NCI-H460 (cell line): ENCODE measurements at regions not wholly inside any gene's neighbourhood (a gene's known extent, or its start where the extent isn't known, plus 50 kb on each side); places are given as distances from the start of the nearest gene placed in this dataset.
"Not testable (repeated sequence)": the region's sequence is repeated elsewhere in the genome, so short reads cannot be mapped to it uniquely, and the experiment has no call there.

ENCODE experiments used
- DNase-seq: peaks from one replicate; pipeline ENCODE4 v3.0.0-alpha.2; 2016; ENCODE audit warnings: low read depth; ENCODE audit errors: extremely low read depth

DNA sequence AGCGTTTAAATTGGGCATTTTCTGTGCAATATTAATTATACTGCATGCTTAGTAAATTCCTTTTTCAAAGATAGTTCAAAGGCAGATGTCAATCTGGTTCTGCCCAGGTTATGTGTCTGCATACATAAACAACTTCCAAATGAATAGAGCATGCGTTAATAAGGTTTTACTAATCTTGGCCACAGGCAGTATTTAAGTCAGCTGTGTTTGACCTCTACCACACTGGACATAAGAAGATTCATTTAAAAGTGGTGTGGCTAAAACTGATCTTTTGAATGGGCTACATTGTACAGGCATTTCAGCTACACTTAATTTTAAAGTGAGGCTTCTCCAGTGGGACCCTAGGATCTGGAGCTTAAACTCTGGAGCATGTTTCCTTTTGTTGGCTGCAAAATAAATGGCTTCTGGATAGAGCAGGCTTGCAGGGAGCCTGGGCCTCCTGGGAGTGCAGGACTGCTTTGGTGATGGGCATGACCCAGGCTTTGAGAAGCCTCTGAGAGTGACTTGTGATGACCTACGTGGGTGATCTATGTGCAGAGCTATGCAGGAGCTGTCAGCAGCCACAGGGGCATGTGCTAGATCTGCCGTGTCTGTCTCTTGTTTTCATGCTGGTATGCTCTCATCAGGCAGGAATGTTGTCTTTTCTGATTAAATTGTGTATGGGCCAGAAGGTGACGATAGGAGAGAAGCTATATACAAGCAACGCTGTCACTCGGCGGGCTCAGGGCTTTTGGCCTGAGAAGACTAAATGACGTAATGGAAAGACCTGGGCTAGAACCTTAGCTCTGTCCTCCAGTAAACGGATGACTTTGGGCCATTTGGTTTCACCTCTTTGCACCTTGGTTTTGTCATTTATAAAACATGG is 331.2 kb downstream of the QKI start:
- DNase-seq, result no peak

DNA sequence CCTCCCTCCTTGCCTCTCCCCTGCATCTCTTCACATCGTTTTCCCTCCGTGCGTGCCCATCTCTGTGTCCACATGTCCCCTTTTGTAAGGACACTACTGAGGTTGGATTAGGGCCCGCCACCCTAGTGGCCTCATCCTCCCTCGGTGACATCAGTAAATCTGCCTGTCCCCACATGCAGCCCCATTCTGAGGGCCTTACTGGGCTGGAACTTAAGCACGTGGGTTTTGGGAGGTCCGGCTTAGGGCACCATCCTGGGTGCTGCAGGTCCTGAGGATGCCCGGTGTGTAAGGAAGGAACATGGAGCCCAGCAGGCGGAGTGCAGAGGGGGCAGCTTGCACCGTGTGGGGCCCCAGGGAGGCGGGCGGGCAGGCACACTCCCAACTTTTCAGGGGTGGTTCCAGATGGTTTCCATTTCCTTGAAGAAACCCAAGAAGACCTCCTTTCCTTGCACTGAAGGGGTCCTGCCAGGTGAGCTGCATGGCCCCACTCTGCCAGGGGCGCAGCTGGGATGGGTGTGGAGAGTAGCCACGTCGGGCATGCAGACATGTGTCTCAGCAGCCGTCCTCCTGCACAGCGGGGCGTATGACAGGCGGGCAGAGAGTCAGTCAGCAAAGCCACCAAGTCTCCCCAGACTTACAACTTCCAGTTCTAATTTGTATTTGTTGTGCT is 329.9 kb downstream of the QKI start:
- no peak for DNase-seq

DNA sequence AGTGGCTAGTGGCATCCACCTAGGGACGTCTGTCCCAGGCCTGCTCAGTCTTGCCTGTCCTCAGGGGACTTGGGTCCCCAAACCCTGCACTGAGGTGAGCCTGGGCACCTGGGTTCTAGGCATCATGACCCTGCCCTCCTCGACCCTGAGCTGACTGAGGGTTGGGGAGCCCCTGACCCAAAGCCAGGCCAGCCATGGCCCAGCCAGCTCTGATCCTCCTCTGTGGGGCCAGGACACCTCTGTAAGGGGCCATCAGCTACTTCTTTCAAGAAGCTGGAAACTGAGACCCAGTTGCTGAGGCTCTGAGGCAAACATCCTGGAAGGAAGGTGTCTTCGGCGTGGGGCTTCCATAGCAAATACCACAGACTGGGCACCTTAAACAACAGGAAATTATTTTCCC is 329.3 kb downstream of the QKI start:
- no peak for DNase-seq

DNA sequence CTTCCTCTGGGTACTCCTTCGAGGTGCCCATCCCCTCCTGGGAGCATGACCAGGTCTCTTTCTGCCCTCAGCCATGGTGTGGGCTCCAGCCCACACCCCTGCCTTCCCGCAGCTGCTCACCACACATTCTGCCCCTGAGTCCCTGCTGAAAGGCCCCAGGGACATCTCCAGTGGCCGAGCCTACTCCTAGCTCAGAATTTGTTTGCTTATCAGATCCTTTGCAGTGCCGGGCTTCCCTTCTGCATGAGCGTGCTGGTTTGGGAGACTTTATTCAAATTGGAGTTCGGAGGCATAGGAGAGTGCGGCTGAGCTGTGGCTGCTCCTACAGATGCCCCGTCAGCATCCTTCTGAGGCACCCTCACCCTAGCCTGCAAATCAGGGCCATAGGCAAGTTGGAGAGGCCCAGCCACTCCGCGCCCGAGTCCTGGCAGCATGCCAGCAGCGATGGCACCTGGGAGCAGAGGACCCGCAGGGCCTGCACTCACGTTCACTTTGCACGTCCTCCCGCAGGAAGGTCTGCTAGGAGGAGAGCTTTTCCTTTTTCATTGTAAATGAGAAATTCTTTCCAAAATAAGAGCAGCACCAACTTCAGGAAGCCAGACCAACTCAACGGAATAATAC is 327.3 kb downstream of the QKI start:
- DNase-seq, result no peak

DNA sequence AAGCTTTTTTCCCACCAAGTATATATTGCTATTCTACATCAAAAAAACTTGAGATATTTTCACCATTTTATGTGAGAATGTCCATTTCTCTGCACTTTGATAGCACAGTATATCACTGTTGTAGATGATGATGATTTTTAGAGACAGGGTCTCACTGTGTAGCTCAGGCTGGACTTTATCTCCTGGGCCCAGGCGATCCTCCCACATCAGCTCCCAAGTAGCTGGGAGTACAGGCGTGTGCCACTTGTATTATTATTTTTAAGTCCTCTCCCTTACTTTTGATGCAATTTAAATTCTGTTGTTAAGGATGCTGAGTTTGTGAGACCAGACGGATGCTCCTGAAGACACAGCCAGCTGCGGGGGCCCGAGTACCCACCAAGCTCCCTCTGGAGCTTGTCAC is 326.8 kb downstream of the QKI start:
- DNase-seq, result no peak

DNA sequence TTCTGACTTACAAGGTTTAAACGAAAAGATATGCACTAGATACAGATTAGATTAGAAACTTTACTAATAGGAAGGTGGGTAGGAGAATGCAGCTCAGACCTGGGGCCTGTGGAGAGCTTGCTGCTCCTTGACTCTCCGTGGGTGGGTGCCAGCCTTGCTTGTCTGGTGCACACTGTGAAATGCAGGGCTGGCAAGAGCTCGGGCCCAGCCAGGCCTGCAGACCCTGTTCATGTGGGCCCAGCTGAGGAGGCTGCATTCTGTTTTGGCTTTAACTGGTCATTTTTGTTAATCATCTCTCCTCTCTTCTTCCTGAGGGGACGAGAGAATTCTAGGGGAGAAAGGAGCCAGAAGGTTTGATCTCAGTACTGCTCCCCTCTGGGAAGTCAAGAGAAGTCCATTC is 325.4 kb downstream of the QKI start:
- no peak for DNase-seq

DNA sequence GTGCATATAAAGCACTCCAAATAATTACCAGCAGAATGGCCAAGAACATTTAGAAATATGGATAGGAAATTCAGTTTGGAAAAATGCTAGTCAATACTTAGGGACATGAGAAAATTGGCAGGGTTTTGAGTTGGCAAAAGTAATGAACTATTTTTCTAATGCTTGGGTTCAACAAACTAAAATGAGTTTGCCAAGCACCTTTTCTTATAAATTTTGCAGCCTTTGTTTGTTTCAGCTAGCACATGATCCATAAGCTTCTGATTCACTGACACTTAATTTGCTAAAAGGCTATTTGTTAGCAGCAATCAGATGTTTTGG is 324.8 kb downstream of the QKI start:
- no peak for DNase-seq

DNA sequence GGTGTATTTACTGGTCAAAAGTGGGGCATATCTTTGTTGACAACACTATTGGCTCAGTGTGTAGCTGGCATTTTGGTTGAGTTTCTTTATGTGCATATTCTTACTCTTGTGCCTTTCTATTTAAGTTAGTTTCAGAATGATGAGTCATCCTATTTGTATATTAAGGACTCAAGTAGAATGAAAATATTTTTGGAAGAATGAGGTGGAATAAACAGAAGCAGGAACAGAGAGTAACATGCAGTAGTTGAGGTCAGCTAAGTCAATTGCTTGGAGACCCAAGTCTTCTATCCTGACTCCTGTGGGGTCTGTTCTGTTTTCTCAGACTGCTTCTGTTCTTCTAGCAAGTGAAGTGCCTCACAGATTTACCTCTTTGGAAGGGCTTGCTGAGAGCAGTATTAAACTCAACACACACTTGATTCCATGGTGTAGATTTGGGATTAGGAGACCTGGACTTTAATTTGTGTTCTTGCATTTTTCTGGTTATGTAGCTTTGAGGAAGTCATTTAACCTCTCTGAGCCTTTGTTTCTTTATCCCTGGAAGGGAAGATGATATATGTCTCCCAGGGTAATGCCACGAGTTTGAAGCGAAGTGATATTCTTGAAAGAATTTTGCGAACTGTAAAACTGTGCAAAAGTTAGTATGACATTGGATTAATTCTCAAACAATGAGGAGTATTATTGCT is 324.3 kb downstream of the QKI start:
- no peak for DNase-seq

DNA sequence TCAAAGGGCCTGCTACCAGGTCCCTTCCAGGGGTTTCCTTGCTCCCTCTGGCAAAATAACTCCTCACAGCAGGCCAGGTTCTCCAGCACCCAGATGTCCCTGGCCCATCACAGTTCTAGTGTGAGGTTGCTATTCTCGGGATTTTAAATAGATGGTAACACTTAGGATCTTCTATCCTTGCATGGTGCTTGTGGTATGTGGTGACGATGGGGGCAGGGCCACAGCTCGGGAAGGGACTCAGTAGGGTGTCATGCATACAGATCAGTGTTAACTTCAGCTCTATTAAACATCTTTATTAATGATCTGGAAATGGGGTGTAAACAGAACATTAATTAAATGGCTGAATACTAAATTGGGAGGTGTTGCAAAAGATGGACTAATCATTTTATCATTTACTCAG is 323.8 kb downstream of the QKI start:
- no peak for DNase-seq

DNA sequence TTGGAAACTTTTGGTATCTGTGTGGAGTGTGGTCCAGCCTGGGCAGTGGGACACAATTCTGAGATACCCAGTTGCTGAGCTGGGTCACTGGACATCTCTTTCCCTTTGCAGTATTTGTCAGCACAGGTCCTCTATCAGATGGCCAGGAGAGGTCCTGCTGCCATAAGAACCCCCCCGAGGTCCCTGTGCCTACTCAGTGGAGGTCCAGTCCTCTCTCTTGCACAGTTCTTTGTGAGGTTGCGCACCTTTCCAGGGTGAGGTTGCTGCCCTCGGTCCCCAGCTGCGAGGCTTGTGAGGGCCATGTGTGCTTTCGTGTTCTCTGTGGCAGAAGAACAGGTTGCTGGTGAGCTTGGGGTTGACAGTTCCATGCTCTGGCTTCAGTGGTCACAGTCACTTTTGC is 320.6 kb downstream of the QKI start:
- no peak for DNase-seq

DNA sequence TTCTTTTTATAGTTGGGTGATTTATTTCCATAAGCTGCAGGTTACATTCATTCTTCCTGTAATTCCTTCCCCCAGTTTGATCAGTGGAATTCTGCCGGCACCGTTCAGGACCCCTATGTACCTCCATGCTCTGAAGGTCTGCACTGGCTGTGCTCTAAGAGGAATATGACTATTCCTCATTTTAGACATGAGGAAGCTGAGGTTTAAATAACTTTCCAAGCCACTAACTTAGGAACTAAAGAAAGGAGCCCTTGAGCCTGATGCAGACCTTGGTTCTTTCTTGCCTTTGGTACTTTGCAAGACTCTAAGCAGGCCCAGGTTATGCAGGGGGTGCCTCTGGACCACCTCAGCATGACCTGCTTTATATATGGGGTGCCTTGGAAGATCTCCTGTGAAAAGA is 318.5 kb downstream of the QKI start:
- DNase-seq, result no peak

DNA sequence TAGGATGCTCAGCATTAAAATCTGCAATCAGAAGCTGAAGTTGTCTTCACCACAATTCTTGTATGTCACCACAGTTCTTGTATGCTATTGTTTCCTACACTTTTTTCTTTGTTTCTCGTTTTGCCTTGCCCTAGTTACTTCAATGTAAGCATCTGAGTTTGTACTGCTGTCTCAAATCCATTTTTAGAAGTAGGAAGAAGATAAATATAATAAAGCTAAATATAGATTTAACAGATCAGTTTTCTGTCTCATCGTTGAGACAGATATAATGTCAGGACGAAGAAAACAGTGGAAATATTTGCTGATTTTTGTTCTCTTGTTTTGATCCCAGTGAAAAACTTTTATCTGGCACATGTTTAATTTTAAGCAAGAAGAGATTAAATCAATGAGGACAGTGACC is 318.0 kb downstream of the QKI start:
- DNase-seq, result no peak

DNA sequence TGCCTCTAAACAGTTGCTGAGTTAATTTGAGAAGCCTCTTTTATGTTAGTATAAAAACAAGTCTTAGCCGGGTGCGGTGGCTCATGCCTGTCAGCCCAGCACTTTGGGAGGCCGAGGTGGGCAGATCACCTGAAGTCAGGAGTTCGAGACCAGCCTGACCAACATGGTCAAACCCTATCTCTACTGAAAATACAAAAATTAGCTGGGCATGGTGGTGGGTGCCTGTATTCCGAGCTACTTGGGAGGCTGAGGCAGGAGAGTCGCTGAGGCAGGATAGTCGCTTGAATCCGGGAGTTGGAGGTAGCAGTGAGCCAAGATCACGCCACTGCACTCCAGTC is 317.5 kb downstream of the QKI start:
- not testable (repeated sequence) for DNase-seq

DNA sequence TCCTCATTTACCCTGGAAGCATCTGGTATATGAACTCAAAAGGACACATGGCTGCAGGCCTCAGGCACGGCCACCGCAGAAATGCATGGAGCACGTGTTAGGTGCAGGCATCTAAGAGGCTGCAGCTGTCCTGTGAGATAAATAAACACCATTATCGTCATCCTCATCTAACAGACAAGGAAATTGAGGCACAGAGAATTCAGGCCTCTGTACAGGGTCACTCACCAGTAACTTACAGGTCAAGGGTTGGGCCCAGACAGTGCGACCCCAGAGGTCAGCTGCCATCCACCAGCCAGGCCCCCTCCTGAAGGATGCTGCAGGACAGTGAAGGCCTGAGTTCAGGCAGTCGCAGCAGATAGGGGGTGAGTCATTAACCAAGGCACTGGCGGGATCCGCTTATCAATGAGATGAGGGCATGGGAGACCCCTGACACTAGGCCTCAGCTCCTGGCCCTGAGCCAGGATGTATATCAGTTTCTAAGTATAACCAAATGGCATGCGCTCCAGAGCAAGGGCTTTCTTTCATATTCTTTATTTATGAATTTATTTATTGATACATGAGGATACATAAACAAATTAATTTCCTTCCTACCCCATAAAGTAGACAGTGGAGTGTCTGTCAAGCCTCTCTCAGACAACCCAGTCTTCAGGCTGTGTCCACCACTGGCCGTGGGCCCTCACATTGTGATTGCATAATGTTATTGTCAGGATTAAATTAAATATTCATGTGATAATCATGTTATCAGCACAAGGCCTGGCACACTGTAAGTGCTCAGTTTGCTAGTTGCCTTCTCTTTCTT is 316.9 kb downstream of the QKI start:
- DNase-seq, result no peak

DNA sequence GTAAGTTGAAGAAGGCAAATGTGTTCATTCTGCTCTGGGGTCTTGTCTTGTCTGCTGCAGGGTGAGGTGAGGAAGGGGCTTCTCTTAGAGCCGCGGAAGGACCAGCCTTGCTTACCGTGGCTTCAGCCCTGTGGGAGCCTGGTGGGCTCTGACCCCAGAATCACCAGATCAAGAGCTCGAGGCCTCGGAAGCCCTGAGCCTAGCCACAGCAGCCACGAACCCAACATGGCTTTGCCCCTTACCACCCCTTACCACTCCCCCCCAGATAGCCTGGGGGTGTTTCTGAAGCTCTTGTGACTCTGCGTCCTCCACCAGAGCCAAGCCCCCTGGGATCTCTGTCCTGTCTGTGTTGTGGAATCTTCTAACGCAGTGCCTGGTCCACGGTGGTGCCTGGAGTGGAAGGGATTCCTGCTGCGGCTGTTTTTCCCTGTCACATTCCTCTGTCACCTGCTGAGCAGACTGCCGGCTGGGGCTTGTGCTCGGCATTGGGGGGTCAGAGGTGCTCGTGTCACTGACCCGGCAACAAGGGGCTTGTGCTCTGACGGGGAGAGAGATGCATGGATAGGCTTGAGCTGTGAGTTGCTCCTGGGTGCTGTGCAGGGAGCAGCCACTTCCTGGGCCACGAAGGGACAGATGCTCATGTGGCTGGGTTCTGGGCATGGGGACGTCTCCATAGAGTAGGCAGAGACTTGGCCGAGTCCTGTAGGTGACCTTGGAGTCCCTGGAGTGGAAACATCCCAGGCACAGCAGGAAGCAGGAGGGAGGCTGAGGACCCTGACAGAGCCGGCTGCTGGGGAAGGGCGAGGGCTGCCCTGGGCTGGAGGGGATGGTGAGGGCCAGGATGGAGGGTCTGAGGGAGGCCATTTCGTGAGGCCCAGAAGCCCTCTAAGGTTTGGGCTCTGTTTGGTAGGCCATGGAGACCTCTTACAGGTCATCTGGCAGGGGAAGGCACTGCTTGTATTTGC is 316.0 kb downstream of the QKI start:
- no peak for DNase-seq

DNA sequence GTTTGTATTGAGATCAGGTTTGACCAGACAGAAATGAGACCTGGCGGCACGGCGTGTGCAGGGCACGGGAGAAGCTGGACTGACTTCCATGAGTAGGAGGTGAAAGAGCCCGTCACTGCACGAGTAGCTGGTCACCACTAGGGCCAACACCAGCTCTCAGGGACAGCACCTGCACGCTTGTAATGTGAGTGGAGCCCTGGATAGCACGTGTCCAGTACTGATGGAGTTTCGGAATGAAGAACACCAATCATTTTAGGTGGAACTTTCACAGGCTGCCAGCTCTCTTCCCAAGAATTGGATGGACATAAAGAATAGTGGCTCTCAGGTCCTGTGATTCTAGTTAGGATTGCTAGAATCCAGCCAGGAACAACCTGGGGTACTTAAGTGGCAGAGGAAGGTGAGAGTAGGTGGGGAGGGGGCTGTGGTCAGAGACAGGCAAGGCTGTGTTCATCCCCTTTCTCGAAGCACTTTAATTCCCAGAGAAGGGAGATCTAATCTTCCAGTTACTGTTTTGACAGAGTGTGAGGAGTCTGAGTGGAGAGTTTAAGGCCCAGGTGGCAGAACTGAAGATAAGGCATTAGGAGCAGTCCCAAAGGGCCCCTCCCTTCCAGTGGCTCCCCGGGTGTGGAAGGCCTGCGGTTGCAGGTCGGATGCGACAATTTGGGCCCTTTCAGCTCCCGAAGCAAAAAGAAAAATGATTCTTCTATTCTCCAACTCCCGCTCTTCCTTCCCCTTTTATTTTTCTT is 314.8 kb downstream of the QKI start:
- no peak for DNase-seq

DNA sequence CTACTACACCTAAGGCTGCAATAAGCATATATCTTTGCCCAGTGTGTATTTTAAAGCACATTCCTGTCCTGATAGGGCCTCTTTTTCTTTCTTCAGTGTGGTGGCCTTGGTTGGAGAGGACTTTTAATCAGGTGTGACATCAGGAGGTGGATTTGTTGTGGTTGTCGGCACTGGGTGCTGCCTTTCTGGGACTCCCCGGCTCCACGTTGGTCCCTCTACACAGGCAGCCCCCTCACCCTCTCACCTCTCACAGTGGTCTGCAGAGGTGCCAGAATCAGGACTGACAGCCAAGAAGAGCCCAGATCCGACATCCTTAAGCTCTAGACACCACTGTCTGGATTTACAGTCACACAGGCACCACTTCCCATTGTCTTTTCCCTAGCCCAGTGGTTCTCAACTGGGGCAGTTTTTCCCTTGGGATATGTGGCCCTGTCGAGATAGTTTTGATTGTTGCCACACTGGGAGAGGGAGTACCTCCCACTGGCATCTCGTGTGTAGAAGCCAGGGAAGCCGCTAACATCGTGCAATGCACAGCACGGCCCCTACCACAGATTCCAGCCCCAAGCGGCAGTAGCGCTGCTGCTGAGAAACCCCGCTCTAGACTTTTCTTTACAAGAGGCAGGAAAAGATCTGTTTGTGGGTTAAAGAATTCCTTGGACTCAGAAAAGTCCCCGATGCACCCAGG is 314.1 kb downstream of the QKI start:
- DNase-seq, result no peak

DNA sequence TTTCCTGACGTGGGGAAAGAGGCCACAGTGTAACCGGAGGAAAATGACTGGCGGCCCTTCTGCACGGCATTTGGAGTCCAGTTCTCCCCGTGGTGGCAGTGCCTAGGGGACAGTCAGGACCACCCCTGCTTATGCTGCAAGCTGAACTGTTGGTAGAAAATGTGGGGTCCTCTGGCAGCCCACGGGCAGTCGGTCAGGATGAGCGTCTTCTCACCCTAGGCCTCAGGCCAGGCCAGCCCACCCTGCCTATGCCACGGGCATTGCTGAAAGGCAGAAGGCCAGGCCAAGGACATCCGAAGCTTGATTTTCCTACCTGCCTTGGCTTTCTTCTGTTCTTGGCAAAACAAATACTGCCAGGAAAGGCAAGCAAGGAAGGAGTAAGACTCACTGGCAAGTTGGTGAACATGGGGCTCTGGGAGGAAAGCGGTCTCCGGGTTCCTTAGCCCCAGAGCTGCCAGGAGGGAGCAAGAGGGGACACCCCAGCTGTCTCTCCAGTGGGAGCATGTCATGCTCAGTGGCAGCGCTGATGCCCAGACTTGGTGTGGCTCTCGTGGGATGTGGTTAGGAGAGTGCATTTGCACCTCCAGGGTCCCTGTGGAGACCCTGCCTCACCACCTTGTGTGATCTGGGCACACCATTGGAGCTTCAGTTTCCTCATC is 311.6 kb downstream of the QKI start:
- DNase-seq, result no peak
